ENCODE measurements at regions not wholly inside any gene's neighbourhood (a gene's known extent, or its start where the extent isn't known, plus 50 kb on each side); places are given as distances from the start of the nearest gene placed in this dataset.

- no peak for DNase-seq (ENCODE audit: low spot score)
Measured at GRCh38 chr16:20259541-20259940, 67.8 kb downstream of the GP2 start.

- DNase-seq (ENCODE audit: low spot score): no peak
Measured at GRCh38 chr16:20257234-20257633, 70.1 kb downstream of the GP2 start.

- no peak for DNase-seq (ENCODE audit: low spot score)
Measured at GRCh38 chr16:20255002-20255401, 72.3 kb downstream of the GP2 start.

GRCh38 chr16:20253825-20254224 is 73.5 kb downstream of the GP2 start:
- DNase-seq (ENCODE audit: low spot score): no peak

DNA sequence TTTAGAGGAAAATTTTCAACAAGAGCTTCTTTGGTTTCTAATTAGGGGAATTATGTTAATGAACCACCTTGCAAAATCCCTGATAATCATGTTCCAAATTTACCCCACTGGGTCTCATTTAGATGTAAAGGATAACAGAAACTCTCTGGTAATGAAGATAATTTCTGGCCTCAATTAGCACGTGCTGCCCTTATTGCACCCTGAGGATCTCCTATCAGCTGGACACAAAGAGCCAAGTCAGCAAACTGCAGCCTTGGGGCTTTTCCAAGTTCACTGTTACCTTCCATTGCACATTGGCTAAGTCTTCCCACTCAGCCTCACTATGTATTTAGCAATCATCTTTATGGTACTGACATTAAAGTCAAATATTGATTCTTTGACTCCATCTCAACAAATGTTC is 78.1 kb downstream of the GP2 start:
- DNase-seq (ENCODE audit: low spot score): no peak

- DNase-seq (ENCODE audit: low spot score): no peak
Measured at GRCh38 chr16:20247076-20247475, 80.2 kb downstream of the GP2 start.

GRCh38 chr16:20243731-20244281 is 83.5 kb downstream of the GP2 start:
- no peak for DNase-seq (ENCODE audit: low spot score)

DNA sequence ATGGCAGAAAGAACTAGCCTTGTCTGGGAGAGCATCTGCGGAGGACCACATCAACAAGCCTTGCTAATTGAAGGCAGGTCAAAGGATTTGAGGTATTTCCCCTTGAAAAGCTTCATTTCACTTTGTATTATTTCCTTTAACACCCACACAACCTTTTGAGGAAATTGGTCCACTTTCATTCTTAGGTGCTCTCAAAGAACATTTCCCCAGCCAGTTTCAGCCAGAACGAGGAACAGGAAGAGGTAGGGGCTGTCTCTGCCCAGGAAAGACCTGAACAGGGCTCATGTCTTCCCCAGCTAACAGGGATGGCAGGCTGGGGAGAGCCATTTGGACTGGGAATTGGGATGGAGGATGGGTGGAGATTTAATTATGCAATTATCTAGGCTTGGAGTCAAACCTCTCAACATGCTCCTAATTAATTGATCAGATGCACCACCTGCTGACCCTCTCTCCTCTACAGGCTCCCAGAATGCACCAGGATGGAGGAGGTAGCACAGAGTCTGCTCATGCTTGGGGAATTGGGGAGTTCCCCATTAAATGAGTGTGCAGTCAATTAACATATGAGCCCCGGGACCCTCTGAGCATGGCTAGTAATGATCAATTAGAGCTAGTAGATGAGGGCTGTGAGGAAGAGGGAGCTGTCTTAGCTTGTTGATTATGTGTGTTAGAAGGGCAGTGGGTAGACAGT is 84.6 kb downstream of the GP2 start:
- DNase-seq (ENCODE audit: low spot score): no peak

DNA sequence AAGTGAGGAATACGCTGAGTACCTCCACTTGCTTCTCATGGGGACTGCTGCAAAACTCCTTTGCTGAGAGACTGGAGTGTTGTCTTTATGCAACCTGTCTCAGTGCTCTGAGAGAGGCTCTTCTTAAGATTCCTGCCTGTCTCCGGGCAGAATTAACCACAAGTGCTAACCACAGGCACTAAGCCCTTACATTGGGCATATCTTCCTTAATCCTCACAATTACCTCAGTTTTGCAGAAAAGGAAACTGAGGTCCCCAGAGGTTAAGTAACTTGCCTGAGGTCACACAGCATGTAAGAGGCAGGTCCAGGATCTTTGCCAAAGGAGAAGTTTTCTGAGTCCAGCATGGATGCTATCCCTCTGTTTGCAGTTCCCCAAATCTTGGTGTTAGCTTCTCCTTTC is 86.0 kb downstream of the GP2 start:
- DNase-seq (ENCODE audit: low spot score): no peak

- no peak for DNase-seq (ENCODE audit: low spot score)
Measured at GRCh38 chr16:20236579-20237289, 90.6 kb downstream of the GP2 start.

GRCh38 chr16:20225228-20225733 is 102.0 kb downstream of the GP2 start:
- DNase-seq (ENCODE audit: low spot score): no peak

- DNase-seq (ENCODE audit: low spot score): no peak
Measured at GRCh38 chr16:20221208-20221607, 106.1 kb downstream of the GP2 start.

DNA sequence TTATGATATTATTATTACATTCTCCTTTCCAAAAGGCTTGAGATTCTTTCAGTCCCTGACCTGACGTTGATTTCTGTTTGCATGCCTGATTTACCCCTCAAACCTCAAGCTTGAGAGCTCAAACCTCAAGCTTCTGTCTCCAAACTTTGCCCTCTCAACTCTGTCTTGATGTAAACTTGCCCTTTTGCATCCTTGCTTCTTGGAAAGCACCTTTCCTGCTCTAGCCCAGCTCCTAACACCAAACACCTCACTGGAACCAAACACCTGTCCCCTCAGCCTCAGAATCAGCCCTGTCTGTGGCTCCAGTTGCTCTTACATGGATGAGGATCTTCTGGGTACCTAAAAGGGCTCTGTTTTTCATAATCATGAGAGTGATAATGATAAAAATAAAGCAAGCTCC is 109.2 kb downstream of the GP2 start:
- DNase-seq (ENCODE audit: low spot score): no peak

- no peak for DNase-seq (ENCODE audit: low spot score)
Measured at GRCh38 chr16:20216591-20217217, 110.6 kb downstream of the GP2 start.

DNA sequence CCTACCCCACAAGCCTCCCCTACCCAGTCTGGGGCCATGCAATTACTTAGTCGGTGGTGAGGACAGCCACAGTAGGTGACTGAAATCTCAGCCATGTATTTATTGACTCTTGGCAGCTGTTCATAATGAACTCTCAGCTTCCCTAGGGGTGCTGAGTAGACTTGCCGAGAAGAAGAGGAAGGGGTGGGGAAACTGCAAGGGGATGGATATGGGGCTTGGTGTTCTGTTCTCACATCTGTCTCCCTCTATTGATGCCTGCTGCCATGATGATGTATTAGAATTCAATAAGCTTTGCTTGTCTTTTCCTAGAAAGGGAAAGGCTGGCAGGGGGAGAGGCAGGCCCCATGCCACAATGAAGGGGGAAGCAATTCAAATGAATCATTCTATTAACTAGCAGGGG is 112.9 kb downstream of the GP2 start:
- DNase-seq (ENCODE audit: low spot score): no peak

DNA sequence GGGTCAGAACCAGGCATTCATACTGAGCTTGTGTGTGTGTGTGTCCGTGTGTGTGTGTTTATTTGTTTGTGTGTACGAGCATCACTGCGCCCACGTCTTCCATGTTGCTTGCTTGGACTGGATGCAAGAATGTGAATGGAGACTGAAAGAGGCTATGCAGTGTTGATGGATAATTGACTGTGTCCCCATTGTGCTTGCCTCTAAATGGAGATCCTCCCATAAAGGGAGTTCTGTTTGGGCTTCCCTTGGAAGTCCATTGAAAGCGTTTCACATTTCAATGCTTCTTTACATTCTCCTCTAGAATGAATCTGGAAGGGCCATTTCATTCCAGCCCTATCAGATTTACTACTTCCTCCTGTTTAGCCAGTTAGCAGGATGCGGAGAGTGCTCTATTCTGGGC is 124.0 kb downstream of the GP2 start:
- no peak for DNase-seq (ENCODE audit: low spot score)

DNA sequence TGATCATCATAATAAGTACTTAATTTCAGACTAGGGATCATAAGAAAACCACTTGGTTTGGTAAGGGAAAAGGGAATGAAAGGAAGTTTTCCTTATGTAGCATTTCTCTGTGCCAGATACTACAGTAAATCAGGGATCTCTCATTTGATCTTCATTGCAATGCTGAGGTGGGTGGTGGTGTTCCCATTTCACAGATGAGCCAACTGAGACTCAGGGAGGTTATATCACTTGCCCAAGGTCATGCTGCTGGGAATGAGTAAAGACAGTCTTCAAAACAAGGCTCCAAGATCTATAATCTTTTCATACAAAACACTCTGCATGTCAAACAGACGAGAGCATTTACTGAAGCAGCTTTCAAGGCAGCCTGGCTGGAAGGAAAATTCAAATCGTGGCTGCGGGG is 124.6 kb downstream of the GP2 start:
- no peak for DNase-seq (ENCODE audit: low spot score)

GRCh38 chr16:20192801-20193200 is 119.1 kb upstream of the GPR139 start:
- DNase-seq (ENCODE audit: low spot score): no peak

- no peak for DNase-seq (ENCODE audit: low spot score)
Measured at GRCh38 chr16:20191566-20191965, 117.9 kb upstream of the GPR139 start.

DNA sequence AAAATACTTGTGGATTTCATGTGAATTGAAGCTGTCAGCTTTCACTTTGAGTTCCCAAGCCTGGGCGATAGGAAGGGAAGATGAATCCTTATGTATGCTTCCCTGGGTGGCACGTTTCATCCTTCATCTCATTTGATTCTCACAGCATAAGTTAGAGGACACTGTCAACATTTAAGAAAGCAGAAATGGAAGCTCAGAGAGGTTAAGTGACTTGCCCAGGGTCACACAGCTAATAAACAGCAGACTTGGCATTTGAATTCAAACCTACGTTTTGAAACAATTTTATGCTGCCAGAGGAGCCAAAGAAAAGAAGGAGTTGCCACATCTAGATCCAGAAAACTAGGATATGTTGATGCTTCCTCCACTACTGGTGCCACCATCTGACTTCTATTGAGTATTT is 108.3 kb upstream of the GPR139 start:
- no peak for DNase-seq (ENCODE audit: low spot score)

DNA sequence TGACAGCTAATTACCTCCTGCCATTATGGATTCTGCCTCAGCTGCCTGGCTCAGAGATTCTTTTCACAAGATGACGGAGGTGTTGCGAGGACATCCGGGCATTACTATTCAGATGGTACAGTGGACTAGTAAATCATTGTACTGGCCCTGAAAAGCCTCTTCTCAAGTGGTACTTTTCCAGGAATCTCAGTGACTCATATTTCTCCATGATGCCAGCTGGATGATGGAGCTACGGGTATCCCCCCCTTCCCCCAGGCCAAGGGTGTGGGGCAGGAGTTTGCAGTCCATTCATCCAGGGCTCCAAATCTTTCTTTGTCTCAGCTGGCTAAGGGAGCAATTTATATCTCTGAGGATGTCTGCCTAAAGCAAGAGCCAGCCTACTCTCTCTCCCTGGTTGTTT is 107.7 kb upstream of the GPR139 start:
- DNase-seq (ENCODE audit: low spot score): no peak

DNA sequence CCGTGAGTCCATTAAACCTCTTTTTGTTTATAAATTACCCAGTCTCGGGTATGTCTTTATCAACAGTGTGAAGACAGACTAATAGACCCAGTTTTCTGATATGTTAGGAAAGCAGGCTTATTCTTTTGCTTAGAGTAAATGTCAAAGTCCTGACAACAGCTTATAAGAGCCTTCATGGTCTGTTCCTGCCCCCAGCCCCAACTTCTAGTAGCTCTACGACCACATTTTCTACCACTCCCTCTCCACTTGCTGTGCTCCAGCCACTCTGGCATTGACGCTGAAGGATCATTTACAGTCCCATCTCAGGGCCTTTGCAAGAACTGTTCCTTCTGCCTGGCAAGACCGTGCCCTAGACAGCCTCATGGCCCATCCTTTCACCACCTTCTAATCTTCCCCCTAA is 104.6 kb upstream of the GPR139 start:
- no peak for DNase-seq (ENCODE audit: low spot score)

DNA sequence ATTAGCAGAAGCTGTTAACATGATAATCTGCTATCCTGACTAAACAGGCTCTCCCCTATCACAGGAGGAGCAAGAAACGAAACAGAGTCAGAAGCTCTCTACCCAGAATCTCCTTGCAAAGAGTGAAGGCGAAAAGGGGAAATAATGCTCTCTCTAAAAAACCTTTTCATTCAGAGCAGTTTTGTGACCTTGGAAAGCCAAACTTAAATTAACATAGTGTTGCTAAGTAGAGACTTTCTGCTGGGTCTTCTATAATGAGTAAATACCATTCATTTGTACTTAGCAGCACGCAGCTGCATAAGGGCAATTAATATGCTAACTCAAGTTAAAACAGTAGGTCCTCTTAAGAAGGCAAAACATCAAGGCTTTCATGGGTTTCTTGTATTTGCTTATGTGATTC is 101.7 kb upstream of the GPR139 start:
- no peak for DNase-seq (ENCODE audit: low spot score)

All from RKO (cell line).